ENCODE measurements at regions not wholly inside any gene's neighbourhood (a gene's known extent, or its start where the extent isn't known, plus 50 kb on each side); places are given as distances from the start of the nearest gene placed in this dataset.

- DNase-seq, result no peak
These were observed 228.6 kb upstream of the ID2 start for GRCh38 chr2:8452979-8453903.

GRCh38 chr2:8453904-8454302, 228.0 kb upstream of the ID2 start:
- DNase-seq, result no peak

DNA sequence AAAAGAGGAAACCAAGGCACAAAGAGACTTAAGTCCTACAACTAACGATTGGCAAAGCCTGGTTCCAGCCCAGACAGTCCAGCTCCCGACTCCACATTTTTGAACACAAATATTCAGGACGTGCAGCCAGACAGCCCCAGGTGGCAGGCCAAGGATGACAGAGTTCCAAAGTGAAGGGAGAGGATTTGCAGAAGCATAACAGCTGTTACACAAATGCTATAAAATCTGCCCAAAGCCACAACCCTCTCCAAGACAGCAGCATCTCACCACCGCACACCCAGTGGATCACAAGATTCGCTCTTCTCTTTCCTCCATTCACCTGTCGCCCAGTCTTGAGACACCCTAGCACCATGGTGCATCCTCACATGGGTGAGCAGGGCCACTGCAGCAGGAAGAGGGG, 227.1 kb upstream of the ID2 start:
- no peak for DNase-seq

DNA sequence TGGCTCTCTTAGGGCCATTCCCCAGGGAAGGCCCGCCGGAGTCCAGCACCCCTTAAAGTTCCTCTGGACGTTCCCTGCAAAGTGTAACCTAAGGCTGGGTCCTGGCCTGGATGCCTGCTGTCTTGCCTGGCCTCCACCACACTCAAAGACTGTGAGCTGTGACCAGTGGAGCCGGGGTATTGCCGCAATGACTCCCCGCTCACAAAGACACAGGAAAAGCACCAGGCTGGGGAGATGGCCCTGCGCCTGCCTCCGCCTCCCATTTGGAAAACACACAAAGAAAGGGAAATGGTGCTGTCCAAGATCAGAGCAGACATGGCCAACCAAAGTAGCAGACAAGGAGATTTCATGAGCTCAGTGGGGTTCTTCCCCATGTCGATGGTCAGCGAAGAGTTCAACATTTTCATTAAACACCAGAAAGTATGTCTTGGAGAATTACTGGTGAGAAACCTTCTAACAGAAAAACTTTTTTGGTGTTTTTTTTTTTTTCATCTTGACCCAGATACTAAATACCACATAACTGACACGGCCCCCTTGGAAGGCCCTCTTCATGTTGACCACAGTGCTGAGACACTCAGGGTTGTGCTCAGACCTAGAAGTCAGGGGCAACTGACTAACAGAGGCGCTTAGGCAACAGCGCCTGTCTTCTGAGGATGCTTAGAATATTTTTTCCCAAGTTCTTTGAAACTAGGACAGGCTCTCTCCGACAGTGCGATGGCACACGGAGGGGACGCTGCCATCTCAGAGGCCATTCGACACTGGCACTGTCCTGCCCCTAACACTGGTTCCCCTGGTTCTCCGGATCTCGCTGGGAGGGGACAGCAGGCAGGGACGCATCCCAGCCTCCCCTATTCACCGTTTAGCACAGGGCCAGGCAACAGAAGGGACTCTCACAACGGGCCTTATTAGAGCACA, 226.4 kb upstream of the ID2 start:
- peak; percentile 9 for DNase-seq

GRCh38 chr2:8456151-8457091, 225.4 kb upstream of the ID2 start:
- peak; percentile 28 for DNase-seq

DNA sequence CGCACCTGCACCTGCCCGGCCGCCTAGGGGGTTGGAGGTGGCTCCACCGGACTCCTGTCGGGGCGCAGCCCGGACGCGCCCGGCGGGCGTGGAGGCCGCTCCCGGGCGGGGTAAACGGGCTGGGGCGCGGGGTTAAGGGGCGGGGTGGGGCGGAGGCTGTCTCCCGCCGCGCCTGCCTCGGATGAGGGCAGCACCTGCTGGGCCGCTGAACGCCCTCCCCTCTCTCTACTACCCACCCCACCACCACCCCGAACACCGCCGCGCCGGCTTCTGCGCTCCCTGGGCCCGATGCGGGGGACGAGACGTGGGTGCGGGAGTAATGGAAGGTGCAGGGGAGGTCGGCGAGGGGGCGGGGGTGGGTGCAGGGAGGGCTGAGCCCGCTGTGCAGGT, 224.8 kb upstream of the ID2 start:
- no peak for DNase-seq

DNA sequence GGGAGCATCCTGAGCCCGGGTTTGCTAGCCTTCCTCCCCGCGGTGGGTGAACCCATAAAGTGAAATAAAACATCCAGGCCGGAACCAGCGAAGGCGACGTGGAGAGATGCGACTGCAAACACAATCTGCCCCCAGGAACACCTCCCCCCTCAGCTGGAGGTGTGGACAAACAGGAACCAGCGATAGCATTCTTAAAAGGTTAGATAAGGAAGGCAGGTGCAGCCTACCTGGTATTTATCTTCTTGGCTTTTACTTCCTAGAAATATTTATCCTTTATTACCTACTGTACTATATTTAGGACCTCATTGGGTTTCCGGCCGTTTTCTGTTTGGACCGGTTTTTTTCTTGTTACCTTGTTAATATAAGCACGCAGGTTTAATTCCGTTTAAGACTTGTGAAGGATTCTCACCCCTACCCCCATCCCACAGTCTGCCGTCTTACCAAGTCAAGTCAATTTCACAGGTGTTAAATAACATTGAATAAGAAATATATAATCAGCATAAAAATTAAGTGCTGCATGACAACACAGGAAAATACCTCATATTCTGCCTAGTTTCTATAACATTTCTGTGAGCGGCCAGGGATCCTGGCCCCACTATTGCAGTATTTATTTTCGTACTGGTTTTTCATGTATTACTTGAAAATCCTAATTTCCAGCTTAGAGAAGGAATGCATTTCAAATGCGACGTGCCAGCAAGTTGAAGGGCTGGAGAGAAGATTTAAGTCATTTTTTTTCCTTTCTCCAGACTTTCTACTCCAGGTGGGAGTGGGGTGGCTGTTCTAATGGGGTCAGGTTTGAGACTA, 224.0 kb upstream of the ID2 start:
- DNase-seq, result no peak

GRCh38 chr2:8458503-8459459, 223.1 kb upstream of the ID2 start:
- DNase-seq, result no peak

DNA sequence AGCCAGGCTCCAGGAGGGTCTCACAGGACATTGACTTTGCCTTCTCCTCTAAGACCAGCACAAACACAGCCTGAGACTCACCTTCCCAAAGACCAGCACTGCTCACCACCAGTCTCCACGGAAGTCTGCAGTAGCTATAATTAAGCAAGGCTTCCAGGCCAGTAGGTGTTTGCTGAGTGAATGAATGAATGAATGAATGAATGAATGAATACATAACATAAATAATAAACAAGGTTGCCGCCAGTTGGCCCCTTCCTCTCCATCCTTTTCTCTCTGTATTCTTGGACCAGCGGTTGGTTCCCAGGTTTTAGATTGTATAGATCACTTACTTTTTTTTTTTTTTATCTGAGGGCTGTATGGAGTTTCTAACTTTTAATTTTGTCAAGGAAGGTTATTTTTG, 222.4 kb upstream of the ID2 start:
- DNase-seq, result no peak

DNA sequence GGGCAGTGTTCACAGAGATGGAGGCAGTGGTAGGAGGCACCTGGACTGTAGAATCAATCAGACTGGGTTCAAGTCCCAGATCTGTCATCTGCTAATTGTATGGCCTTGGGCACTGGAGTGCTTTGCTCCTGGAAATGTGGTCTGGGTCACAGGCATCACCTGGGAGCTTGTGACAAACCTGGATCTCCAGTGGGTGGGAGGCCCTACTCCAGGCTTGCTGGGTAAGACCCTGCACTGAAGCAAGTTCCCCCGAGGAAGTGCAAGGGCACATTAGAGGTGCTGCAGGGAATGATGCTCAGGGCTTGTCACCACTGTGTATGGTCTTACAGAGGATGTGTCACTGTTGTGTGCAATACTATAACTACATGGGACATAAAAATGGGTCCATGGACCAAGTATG, 220.5 kb upstream of the ID2 start:
- no peak for DNase-seq

GRCh38 chr2:8462280-8462679, 219.6 kb upstream of the ID2 start:
- DNase-seq, result no peak

DNA sequence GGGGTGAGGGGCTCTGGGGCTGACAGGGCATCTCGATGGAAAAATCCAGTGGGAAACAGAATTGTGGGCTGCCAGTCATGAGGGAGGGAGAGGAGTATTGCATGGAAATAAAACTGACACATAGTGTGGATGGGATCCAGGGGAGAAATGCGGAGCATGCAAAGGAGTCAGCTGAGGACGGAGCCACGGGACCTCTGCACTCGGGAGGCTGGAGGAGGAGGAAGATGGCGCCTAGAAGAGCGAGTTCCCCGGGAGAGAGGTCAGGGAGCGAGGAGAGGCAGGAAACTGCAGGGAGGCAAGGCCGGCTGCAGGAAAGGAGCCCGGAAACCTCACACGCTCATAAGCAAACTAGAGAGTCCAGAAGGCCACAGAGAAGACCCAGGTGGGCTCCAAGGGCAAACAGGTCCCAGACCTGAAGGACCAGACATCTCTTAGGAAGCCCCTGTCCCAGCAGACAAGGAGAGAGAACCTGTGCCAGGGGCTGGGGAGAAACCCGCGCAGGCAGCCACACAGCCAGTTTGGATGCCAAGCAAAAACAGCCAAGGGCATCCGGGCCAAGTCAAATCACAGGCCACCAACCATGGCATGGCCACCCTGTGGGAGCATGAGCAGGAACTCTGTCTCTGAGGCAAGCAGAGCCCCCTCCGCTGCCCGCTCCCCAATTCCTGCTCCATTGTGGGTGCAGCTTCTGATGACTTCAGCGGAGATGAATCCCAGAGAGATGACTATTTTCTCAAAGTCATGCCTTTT, 218.8 kb upstream of the ID2 start:
- no peak for DNase-seq

DNA sequence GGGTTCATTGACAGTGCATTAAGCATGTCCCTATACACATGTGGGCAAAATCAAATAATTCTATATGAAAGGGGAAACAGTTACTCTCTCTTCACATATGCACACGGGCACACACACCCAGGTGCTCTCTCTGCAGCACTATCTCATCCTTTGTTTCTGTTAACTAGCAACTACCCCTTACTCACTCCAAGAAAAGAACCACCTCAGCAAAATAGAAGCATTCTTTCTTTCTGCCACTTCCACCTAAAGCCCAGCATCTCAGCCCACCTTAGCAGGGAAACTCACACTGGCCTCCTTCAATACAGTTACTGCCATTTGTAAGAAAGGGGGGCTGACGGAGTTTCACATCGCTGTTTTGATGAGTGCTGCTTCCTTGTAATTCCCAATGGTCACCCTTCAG, 216.3 kb upstream of the ID2 start:
- DNase-seq, result no peak

DNA sequence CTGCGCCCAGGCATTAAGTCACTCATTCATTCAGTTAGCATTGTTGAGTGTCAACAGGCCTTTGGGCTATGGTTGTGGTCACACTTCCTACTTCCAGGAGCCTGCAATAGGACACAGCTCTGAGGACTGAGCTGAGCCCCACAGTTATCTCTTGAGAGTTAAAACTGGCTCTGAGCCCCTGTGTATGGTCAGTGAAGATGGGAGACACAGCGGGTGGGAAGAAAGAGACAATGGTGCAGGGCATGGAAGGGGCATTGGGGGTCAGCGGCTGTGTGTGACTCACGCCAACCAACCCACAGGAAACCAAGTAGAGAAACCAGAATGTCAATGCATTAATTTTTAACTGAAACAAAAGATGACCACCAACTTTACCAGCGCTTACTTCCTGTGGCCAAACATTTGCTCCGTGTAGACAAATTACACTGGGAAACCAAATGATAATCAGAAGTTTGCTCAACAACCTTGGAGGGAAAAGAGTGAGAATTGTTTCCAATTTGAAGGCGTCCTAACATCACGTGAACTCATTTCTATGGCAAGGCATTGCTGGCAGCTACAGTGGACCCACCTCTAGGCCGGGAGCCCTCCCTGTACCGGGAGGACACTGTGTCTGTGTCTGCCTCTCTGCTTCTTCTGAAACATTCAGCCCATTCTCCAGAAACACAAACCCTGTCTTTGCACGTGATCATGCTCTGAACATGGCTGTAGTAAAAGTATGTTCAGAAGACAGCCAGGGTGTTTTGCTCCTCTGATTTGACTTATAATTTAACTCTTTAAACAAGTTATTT, 212.0 kb upstream of the ID2 start:
- DNase-seq, result no peak

DNA sequence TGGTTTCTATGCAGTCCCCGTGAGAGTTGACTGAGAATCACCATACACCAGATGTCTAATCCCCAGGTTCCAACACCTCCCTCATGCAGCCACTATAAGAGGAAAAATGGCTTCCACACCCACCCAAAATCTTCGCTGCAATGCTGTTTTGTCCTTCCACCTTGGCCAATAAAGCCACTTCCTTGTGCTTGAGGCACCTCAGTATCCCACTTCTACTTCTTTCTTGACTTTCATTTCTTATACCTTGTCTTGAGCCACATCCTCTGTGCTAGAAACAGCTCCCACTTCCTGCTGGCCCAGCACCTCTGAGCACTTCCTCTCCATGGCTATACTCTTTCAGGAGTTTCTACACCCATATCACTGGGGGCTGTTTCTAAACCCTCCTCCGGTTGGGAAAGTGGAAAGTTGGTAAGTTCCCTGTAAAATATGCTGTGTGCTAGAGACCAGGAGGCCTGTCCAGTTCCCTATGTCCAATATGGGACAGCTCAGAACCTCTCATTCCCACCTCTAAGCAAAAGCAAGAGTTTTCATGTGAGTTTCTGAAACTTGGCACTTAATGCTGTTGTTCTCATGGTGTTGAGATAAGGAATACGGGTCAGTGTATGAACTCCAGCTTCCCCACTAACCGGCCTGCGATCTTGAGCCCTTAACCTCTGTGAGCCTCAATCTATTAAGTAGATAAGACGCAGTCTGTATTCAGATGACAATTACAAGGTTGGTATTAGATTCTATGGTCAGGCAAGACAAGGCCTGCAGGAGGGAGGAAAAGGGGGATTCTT, 209.1 kb upstream of the ID2 start:
- DNase-seq, result no peak

DNA sequence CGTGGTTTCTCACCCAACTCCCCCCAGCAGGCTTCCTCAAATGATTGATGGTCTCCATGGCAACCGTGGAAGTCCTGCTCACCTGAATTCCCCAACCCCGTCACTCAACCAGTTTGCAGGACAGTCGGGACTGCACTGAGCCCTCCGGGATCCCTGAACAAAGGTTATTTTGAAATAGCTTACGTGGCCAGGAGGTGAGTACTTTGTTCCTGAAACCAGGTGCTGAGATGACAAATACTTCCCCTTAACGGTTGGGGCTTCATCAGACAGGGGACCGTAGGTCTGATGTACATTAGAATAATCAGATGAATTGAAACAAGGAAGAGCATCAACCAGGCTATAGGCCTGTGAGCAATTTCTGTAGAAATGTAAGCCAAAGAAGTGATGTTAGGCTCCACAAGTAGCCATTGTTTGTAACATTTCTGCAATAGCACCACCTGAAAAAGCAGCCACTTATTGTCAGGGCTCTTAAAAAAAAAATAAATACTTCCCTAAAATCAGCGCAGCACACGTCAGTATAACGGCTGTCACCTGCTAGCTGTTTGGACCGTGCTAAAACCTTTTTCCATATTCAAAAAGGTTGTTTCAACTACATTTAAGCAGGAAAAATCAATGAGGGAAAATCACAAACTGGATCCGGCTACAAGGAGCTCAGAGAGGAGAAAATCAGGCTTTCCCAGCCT, 206.4 kb upstream of the ID2 start:
- no peak for DNase-seq
